Loucy (cell line): ENCODE measurements at regions not wholly inside any gene's neighbourhood (a gene's known extent, or its start where the extent isn't known, plus 50 kb on each side); places are given as distances from the start of the nearest gene placed in this dataset.

Experiments
- CTCF ChIP-seq: fragments of 200-600 bp; sonication (generic); conservative IDR thresholded peaks from 2 replicates; pipeline ENCODE4 v1.5.1; 2014; ENCODE audit warnings: mild to moderate bottlenecking, antibody characterized with exemption, low read length
- EZH2phosphoT487 ChIP-seq: fragments of 200-600 bp; IDR thresholded peaks from 2 replicates; pipeline ENCODE4 v1.6.1; 2018; ENCODE audit warnings: antibody characterized with exemption, mild to moderate bottlenecking, moderate library complexity, borderline replicate concordance

DNA sequence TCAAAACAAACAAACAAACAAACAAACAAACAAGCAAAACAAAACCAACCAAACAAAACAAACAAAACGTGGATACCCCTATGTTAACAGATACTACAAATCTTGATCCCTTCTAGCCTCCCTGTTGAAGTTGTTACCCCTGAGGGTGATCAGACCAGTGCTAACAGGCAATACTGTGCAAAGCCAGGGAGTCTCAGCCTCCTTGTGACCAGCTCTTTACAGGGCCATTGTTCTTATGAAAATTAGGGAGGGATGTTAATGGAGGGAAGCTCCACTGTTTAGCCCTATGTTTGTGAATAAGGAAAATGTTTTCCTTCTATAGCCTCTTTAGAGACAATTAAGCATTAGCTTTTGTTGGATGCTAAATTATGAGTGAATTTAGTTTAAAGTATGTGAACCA, 1072.1 kb upstream of the WWC1 start:
- TF ChIP-seq CTCF (no peak), EZH2phosphoT487 (no peak)
